Breast epithelium (tissue), 4 donors: ENCODE measurements at regions not wholly inside any gene's neighbourhood (a gene's known extent, or its start where the extent isn't known, plus 50 kb on each side); places are given as distances from the start of the nearest gene placed in this dataset.

Source experiments
- DNase-seq, 2 donors: peaks; one replicate each; pipeline ENCODE4 v3.0.0-alpha.2; 2019; ENCODE audit warnings: low spot score in 2 of 2
- H3K27ac ChIP-seq, 2 donors: fragments of 200-600 bp; sonication (generic) in 1 of 2; one replicate each; pipeline ENCODE4 v1.5.1; 2016 to 2019; ENCODE audit warnings: mild to moderate bottlenecking in 1 of 2
- H3K27me3 ChIP-seq, 2 donors: fragments of 200-600 bp; sonication (generic) in 1 of 2; one replicate each; pipeline versions ENCODE4 v1.5.1 to v1.6.0; 2017 to 2019; ENCODE audit warnings: control low read depth in 1 of 2, mild to moderate bottlenecking in 1 of 2
- H3K36me3 ChIP-seq: fragments of 200-600 bp; one replicate; pipeline ENCODE4 v1.5.1; 2019
- H3K4me1 ChIP-seq, 2 donors: fragments of 200-600 bp; sonication (generic); one replicate each; pipeline ENCODE4 v1.5.1; 2016 to 2019; ENCODE audit warnings: control low read depth in 1 of 2
- H3K4me3 ChIP-seq, 3 donors: fragments of 200-600 bp; sonication (generic); 1 replicate in 2 of 3; 2 replicates in 1 of 3; pipeline ENCODE4 v1.5.1; 2016 to 2019; ENCODE audit warnings: mild to moderate bottlenecking in 3 of 3, moderate library complexity in 2 of 3
- H3K9me3 ChIP-seq, 2 donors: fragments of 200-600 bp; sonication (generic) in 1 of 2; one replicate each; pipeline ENCODE4 v1.5.1; 2016 to 2019; ENCODE audit warnings: control low read depth in 1 of 2
- POLR2A ChIP-seq: fragments of 450-650 bp; IDR thresholded peaks from one replicate; pipeline ENCODE4 v1.6.1; 2016; ENCODE audit warnings: antibody characterized with exemption, mild to moderate bottlenecking, moderate library complexity
- POLR2AphosphoS5 ChIP-seq, 3 donors: sonication (generic); formaldehyde crosslinking; IDR thresholded peaks; one replicate each; pipeline ENCODE4 v1.6.1; 2017; ENCODE audit warnings: antibody characterized with exemption in 3 of 3
- intact Hi-C: fragments of 100-400 bp; cut with DNase I; formaldehyde crosslinking; loops from one replicate; pipeline ENCODE4 v1.15.1; 2023; ENCODE audit warnings: low total_unique reads
- TF ChIP-seq, protein P1 (sequence below), 3 donors: fragments of 450-650 bp; IDR thresholded peaks; one replicate each; pipeline ENCODE4 v1.5.1; 2016 to 2017; ENCODE audit warnings: antibody characterized with exemption in 3 of 3, mild to moderate bottlenecking in 3 of 3, moderate library complexity in 3 of 3

DNA sequence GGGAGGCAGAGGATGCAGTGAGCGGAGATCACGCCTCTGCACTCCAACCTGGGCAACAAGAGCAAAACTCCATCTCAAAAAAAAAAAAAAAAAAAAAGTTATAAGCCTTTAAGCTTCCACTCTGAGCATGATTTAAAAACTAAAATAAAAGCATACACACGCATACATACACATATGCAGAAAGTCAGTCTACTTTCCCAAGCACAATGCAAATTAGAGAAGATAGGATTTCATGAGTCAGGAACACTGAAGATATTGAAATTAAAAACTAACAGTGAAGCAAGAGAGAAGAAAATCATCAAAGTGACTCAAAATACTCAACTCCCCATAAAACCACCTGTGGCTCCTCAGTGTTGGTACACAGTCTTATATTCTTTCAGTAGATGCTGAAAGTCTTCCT lies 1009.5 kb upstream of the WWC1 start:
- DNase-seq: no peak
- intact Hi-C loops: no loop called here
- Histone ChIP-seq H3K27me3 (no peaks in the 10 kb centered on the region), H3K9me3 (no peaks in the 10 kb centered on the region), H3K36me3 (no peaks in the 10 kb centered on the region), H3K4me1 (no peaks in the 10 kb centered on the region), H3K27ac (no peak overlapping the region), H3K4me3 (no peak overlapping the region)
- TF ChIP-seq POLR2AphosphoS5 (IDR thresholded peaks at IDR 0.05): no peak
- TF ChIP-seq POLR2A: no peak

DNA sequence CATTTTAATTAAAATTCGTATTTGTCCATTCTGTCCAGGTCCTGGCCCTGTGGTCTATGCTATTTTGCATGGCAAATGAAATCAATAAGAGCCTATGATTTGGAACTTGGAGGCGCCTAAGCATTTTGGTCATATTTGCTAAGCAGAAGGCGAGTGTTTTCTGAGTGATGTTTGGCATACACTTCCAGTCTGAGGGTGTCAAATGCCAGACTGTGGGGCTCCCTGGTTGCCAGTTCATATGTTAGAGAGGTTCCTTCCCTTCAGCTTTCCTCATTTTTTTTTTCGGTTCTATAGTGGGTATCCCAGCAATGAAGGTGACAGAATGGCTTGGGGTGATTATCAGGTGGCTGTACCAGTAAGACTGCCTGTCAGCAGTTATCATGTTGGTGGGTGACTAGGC lies 1007.8 kb upstream of the WWC1 start:
- TF ChIP-seq, protein P1, sequence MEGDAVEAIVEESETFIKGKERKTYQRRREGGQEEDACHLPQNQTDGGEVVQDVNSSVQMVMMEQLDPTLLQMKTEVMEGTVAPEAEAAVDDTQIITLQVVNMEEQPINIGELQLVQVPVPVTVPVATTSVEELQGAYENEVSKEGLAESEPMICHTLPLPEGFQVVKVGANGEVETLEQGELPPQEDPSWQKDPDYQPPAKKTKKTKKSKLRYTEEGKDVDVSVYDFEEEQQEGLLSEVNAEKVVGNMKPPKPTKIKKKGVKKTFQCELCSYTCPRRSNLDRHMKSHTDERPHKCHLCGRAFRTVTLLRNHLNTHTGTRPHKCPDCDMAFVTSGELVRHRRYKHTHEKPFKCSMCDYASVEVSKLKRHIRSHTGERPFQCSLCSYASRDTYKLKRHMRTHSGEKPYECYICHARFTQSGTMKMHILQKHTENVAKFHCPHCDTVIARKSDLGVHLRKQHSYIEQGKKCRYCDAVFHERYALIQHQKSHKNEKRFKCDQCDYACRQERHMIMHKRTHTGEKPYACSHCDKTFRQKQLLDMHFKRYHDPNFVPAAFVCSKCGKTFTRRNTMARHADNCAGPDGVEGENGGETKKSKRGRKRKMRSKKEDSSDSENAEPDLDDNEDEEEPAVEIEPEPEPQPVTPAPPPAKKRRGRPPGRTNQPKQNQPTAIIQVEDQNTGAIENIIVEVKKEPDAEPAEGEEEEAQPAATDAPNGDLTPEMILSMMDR (IDR thresholded peaks at IDR 0.05): no peak
- TF ChIP-seq POLR2A (no peak), POLR2AphosphoS5 (IDR thresholded peaks at IDR 0.05) (no peak)
- no peaks in the 10 kb centered on the region for H3K36me3 ChIP-seq
- H3K9me3 ChIP-seq: no peaks in the 10 kb centered on the region
- H3K4me1 ChIP-seq: no peaks in the 10 kb centered on the region
- no peaks in the 10 kb centered on the region for H3K27me3 ChIP-seq
- H3K4me3 ChIP-seq: no peak overlapping the region
- intact Hi-C loops: no loop called here
- no peak for DNase-seq
- H3K27ac ChIP-seq: no peak overlapping the region

DNA sequence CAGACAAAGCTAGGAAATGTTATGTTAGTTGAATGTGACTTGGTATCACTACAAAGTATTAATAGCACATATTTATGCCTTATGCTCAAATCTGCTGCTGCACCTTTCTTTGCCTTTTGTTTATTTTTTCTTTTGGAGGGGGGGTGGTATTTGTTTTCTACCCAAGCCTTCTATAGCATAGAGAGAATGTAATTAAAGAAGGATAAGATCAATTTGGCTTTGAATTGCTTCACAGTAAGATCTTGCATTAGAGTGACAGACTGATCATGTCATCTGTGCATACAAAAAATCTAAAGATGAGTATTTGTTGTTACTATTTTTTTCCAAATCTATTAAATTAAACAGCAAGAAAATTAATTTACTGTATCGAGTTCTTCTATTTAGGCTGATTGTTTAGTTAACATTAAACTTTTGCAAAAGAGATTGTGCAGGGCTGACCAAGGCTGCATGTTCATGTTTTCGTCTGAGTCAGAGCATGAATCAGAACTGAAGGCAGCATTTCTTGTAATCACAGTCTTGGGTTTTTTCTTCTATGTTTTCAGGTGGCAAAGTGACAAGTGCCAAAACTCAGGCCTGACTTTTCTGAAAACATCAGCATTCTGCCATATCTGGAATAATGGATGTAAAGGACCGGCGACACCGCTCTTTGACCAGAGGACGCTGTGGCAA lies 1007.1 kb upstream of the WWC1 start:
- Histone ChIP-seq H3K27me3 (no peaks in the 10 kb centered on the region), H3K27ac (no peak overlapping the region), H3K36me3 (no peaks in the 10 kb centered on the region), H3K4me1 (no peaks in the 10 kb centered on the region), H3K9me3 (no peaks in the 10 kb centered on the region), H3K4me3 (no peak overlapping the region)
- intact Hi-C loops: no loop called here
- no peak for TF ChIP-seq POLR2A
- TF ChIP-seq, protein P1 (IDR thresholded peaks at IDR 0.05): no peak
- TF ChIP-seq POLR2AphosphoS5 (IDR thresholded peaks at IDR 0.05): no peak
- DNase-seq: no peak

DNA sequence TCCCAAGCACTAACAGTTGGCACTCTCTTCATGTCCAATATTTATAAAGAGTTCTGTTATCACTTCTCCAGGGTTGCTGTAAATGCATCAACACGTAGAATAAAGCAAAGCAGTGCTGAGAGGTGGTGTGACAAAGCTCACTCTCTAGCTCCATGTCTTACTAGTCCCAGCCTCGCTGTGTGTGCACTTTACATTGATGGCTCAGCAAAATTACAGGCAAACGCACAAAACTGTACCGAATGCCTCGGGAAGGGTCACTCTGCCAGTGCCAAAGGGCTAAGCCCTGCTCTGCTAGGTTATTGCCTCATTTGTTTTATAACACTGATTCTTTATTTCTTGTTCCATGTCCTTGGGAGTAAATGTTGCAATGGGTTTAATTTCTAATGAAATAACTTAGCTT lies 1005.9 kb upstream of the WWC1 start:
- Histone ChIP-seq H3K9me3 (no peaks in the 10 kb centered on the region), H3K27ac (no peak overlapping the region), H3K36me3 (no peaks in the 10 kb centered on the region), H3K27me3 (no peaks in the 10 kb centered on the region), H3K4me3 (no peak overlapping the region), H3K4me1 (no peaks in the 10 kb centered on the region)
- no peak for DNase-seq
- intact Hi-C loops: no loop called here
- TF ChIP-seq POLR2A: no peak

DNA sequence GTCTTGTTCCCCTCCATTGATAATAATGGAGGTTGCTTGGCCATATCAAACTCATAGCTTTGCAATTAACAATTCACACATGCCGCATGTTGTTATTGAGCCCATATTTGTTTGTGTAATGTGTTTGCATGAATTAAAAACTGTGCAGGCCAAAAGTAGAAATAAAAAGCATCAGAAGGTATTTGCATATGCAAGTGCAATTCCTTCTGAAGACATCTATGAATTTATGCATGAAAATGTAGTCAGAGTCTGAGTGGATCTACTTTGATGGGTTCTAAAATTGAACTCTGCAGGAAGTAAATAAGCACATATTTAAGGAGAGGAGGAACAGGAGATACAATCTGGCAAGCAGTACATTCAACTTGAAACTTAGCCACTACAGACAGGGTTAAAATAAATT lies 1004.6 kb upstream of the WWC1 start:
- H3K9me3 ChIP-seq: no peaks in the 10 kb centered on the region
- H3K36me3 ChIP-seq: no peaks in the 10 kb centered on the region
- intact Hi-C loops: no loop called here
- no peak overlapping the region for H3K4me3 ChIP-seq
- H3K27ac ChIP-seq: no peak overlapping the region
- no peaks in the 10 kb centered on the region for H3K27me3 ChIP-seq
- TF ChIP-seq POLR2AphosphoS5 (IDR thresholded peaks at IDR 0.05): no peak
- TF ChIP-seq, protein P1 (IDR thresholded peaks at IDR 0.05): no peak
- no peak for TF ChIP-seq POLR2A
- no peak for DNase-seq
- H3K4me1 ChIP-seq: no peaks in the 10 kb centered on the region

DNA sequence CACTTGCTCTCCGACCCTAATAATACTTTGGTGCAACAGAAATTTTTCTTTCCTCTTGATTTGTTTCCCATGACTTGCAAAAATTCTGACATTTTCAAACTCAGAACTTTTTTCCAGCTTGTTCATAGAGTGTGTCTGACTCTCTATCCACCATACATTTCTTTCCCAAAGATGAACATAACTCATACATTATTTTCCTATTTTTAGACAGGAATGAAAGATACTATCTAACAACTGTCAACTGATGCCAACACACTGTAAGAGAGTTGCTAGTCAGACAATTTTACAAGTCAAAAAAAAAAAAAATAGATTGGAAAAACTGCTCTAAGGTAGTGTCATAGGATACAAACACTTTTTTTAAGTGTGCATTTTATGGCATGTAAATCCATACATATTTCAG lies 1001.0 kb upstream of the WWC1 start:
- Histone ChIP-seq H3K27me3 (no peaks in the 10 kb centered on the region), H3K9me3 (no peaks in the 10 kb centered on the region), H3K36me3 (no peaks in the 10 kb centered on the region), H3K4me3 (no peak overlapping the region), H3K4me1 (no peaks in the 10 kb centered on the region), H3K27ac (no peak overlapping the region)
- intact Hi-C loops: no loop called here
- no peak for DNase-seq
- TF ChIP-seq POLR2A (no peak), POLR2AphosphoS5 (IDR thresholded peaks at IDR 0.05) (no peak)
- TF ChIP-seq, protein P1 (IDR thresholded peaks at IDR 0.05): no peak
